GM10248 (cell line): ENCODE measurements at regions not wholly inside any gene's neighbourhood (a gene's known extent, or its start where the extent isn't known, plus 50 kb on each side); places are given as distances from the start of the nearest gene placed in this dataset.

Experiments used
- CTCF ChIA-PET: fragments of 300-600 bp; sonication (Branson Sonifier 250); formaldehyde crosslinking; extraction: SDS; loops from one replicate; lab custom pipeline; 2021; ENCODE audit warnings: antibody characterized with exemption; lab: Yijun Ruan, JAX
- POLR2A ChIA-PET: fragments of 350-650 bp; sonication (Branson Sonifier 250); formaldehyde crosslinking; extraction: SDS; loops from one replicate; lab custom pipeline; 2020; ENCODE audit warnings: antibody characterized with exemption; lab: Yijun Ruan, JAX
- DNase-seq: peaks from one replicate; pipeline ENCODE4 v3.0.0; 2012; ENCODE audit errors: extremely low spot score
- CTCF ChIP-seq: IDR thresholded peaks from 2 replicates; pipeline ENCODE4 v1.5.1; 2012; ENCODE audit warnings: mild to moderate bottlenecking, low read depth; ENCODE audit errors: extremely low read depth, missing control alignments, control extremely low read depth

- ChIA-PET POLR2A (no interaction called here), CTCF (no interaction called here)
- no peak for DNase-seq
- no peak for TF ChIP-seq CTCF
Measured at GRCh38 chr15:47586653-47587224, 130.6 kb upstream of the SEMA6D start.

GRCh38 chr15:47587940-47588802 lies 129.1 kb upstream of the SEMA6D start:
- no peak for TF ChIP-seq CTCF
- POLR2A ChIA-PET, result no interaction called here
- CTCF ChIA-PET, result no interaction called here
- no peak for DNase-seq

DNA sequence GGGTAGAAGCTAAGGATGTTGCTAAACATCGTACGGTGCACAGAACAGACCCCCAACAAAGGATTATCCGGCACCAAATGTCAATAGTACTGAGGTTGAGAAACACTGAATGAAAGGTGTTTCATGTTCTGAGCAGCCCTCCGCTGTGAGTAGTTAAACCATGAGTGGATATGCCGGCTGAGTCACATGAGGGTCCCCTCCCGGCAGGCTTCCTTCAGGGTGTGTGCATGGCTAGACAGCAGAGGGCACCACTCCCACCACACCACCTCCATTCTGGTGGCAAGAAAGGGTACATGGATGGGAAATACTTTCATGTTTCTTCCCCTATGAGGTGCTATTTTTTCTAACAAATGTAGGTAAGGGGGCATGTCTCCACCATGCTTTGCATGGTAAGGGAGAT lies 128.3 kb upstream of the SEMA6D start:
- no peak for TF ChIP-seq CTCF
- CTCF ChIA-PET, result no interaction called here
- DNase-seq, result no peak
- POLR2A ChIA-PET, result no interaction called here

- no peak for DNase-seq
- ChIA-PET POLR2A (no interaction called here), CTCF (interaction anchor here (1.4 kb wide), 1 partner anchor 54 kb away, joined by 3 read pairs; no protein-coding TSS in a partner anchor)
- no peak for TF ChIP-seq CTCF
Measured at GRCh38 chr15:47598996-47599395, 118.3 kb upstream of the SEMA6D start.

DNA sequence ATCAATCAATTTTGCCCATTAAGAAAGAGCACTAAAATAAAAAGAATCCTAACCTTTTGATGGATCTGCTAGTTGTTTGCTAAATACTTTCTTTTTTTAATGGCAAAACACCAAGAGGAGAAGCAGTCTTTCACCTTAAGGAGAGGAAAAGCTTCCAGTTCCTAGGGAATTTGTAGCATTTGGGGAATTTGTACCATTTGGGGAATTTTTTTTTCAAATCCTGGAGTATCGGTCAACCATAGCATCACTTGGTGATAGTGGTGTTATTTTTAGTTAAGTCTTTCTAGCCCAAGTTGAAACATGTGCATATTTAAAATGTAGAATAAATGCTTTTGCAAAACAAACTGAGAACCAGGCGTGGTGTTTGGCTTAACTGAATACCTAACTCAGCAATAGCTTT lies 117.5 kb upstream of the SEMA6D start:
- no peak for DNase-seq
- CTCF ChIA-PET, result interaction anchor here (1.4 kb wide), 1 partner anchor 53 kb away, joined by 3 read pairs; no protein-coding TSS in a partner anchor
- POLR2A ChIA-PET, result no interaction called here
- TF ChIP-seq CTCF, result no peak

GRCh38 chr15:47602121-47602520 lies 115.2 kb upstream of the SEMA6D start:
- no peak for DNase-seq
- ChIA-PET CTCF (no interaction called here), POLR2A (no interaction called here)
- no peak for TF ChIP-seq CTCF
